Adipose tissue (tissue), 3 donors: ENCODE measurements at regions not wholly inside any gene's neighbourhood (a gene's known extent, or its start where the extent isn't known, plus 50 kb on each side); places are given as distances from the start of the nearest gene placed in this dataset.
"Not testable (repeated sequence)": the region's sequence is repeated elsewhere in the genome, so short reads cannot be mapped to it uniquely, and the experiment has no call there.

Experiments
- H3K27ac ChIP-seq: one replicate; pipeline ENCODE4 v1.5.1; 2013; ENCODE audit warnings: low read depth, low read length
- WGBS, 3 donors: extraction: QIAGEN DNeasy Blood & Tissue Kit; methylation state at CpG; one replicate each; pipeline ENCODE4 v1.1.7; 2013; 5-methylcytosine and 5-hydroxymethylcytosine counted together
- donor health status: healthy with polysubstance abuse.
- donor health status: Bipolar disorder and iron deficiency.
- donor health status: healthy.

DNA sequence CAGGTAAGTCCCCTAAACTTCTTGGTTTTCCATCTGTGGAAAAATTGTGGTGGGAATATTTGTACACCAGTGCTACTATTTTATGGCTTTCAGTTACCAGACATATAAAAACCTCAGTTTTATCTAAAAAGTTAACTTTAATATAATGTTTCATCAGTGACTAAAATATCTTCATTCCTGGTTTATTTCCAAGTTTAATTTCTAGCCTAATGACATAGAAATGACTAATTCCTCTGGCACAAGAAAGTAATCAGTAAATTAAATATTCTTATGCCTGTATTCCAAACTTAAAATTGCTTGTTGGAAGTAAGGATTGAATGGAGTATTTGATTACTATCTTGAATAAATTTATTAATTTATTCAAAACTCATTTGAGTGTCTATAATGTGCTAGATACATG is 757.0 kb downstream of the CDH11 start:
- no peak overlapping the region for H3K27ac ChIP-seq

DNA sequence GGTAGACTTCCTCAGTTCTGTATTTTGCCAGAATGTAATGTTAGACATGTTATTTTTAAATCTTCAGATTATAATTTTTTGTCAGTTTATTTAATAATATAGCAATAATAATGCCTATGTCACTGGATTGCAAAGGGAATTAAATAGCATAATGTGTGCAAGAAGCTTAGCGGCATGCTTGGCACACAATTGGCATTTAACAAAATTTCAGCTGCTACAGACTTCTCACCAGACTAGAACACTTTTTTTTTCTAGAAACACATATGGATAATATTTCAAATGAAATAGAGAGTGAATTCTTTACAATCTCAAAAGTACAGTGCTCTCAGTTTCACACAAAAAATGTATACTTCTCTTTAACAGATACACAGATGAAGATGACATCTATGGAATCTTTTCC is 757.4 kb downstream of the CDH11 start:
- 97 to 100% (median 97%) methylated on average over 1 of the region's 1 CpG for WGBS, 3 donors

DNA sequence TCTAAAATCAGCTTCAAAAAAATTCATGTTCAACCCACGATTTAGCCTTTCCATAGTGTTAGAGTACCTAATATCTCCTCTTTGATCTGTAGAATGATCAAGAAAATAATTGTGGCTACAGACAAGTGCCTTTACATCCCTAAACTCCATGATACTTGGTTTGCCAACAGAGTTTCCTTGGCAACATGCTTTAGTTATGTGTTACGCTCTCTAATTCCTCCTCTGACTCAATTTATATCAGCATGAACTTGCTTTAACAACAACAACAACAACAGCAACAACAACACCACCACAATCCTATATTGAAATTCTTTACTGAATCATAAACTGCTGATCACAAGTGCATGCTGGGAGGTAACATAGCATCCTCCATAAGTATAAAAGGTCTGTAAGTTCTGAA is 757.8 kb downstream of the CDH11 start:
- 80 to 93% (median 83%) methylated on average over 2 of the region's 2 CpGs for WGBS, 3 donors
- no peak overlapping the region for H3K27ac ChIP-seq

More for the DNA sequence above, 757.4 kb downstream of the CDH11 start:
- H3K27ac ChIP-seq, result no peak overlapping the region

DNA sequence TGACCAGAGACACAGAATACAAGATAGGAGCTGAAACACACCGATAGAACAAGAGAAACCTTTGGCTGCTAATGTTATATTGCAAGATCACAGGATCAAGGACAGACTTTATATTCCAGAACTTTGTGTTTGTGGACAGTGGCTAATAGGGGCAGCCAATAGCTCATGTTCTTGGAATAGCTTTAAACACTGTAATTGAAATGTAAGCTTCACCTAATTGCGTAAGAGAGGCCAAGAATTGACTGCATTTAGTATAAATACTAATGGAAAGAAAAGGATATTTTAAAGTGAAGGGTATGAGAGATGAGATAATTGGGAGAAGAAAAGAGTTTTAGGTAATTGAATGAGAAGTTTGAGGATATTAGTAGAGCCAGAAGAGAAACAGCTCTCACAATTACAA is 758.8 kb downstream of the CDH11 start:
- WGBS, 3 donors, result 75 to 86% (median 79%) methylated on average over 2 of the region's 2 CpGs
- H3K27ac ChIP-seq, result no peak overlapping the region

GRCh38 chr16:64362193-64362592 is 759.7 kb downstream of the CDH11 start:
- H3K27ac ChIP-seq, result no peak overlapping the region
- WGBS, 3 donors, result 57 to 75% (median 59%) methylated on average over 2 of the region's 2 CpGs

DNA sequence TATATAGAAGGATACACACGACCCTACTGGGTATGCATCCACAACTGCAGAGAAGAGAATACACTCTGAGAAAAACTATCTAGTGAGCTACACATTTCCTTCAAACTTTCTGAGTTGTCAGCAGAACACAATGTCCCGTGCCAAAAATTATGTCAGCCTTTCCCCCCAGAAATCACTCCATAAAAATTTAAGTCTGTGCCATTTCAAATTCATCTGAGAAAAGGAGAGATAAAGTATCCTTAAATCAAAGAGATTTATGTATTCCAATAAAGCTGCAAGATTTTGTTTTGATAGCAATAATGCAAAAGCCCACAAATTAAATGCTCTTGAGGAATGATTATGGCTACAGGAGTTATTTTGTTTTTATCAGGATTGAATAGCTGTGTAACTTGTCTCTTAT is 760.1 kb downstream of the CDH11 start:
- H3K27ac ChIP-seq, result no peak overlapping the region
- 53 to 69% (median 61%) methylated on average over 2 of the region's 2 CpGs for WGBS, 3 donors

DNA sequence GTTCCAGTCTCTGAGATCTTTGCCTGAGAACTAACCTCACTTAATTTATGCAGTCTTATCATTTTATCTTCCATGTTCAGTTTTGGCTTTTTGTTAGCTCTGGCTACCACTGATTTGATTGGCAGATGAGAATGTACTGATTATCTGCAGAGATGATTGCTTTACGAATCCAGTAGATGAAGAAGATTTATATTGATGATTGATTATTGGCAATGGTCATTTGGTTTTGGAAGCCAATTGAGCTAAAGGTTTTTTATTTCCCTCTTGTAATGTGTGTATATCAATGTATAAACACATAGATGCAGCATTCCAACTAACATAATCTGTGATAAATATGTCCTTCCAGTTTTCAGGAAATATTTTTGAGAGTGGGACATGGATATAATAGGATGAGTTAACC is 763.6 kb downstream of the CDH11 start:
- H3K27ac ChIP-seq, result no peak overlapping the region
- 82 to 86% (median 86%) methylated on average over 1 of the region's 1 CpG for WGBS, 3 donors

- WGBS, 3 donors, result 58 to 88% (median 59%) methylated on average over 1 of the region's 1 CpG
Observed at GRCh38 chr16:64356267-64356666, 765.6 kb downstream of the CDH11 start.

GRCh38 chr16:64352246-64352645 is 769.6 kb downstream of the CDH11 start:
- H3K27ac ChIP-seq, result no peak overlapping the region
- WGBS, 3 donors, result 96 to 100% (median 100%) methylated on average over 1 of the region's 1 CpG

More at GRCh38 chr16:64356267-64356666, 765.6 kb downstream of the CDH11 start:
- H3K27ac ChIP-seq, result no peak overlapping the region

- H3K27ac ChIP-seq, result no peak overlapping the region
- 64 to 86% (median 75%) methylated on average over 1 of the region's 1 CpG for WGBS, 3 donors
Observed at GRCh38 chr16:64351121-64351520, 770.7 kb downstream of the CDH11 start.

DNA sequence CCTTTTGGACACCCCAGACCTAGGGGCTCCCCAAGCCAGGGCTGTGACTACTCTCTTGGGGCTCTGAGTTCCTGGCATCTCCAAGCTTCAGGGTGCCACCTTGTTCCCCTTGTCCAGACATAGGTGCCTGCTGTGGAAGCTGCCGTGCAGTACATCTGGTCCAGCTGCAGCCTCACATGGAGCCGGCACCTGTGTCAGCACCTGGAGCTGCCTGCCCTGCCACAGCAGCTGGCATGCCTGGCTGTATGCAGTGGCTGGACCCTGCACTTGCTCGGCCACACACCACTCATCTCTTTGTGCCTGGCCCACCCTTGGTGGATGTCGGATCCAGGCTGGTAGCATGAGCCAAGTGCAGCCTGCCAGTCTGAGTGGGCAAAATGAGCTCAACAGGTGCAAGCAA is 775.8 kb downstream of the CDH11 start:
- H3K27ac ChIP-seq, result no peak overlapping the region
- 87 to 99% (median 89%) methylated on average over 4 of the region's 4 CpGs for WGBS, 3 donors

- H3K27ac ChIP-seq, result no peak overlapping the region
- 86 to 94% (median 92%) methylated on average over 6 of the region's 6 CpGs for WGBS, 3 donors
Observed at GRCh38 chr16:64345142-64345541, 776.7 kb downstream of the CDH11 start.

DNA sequence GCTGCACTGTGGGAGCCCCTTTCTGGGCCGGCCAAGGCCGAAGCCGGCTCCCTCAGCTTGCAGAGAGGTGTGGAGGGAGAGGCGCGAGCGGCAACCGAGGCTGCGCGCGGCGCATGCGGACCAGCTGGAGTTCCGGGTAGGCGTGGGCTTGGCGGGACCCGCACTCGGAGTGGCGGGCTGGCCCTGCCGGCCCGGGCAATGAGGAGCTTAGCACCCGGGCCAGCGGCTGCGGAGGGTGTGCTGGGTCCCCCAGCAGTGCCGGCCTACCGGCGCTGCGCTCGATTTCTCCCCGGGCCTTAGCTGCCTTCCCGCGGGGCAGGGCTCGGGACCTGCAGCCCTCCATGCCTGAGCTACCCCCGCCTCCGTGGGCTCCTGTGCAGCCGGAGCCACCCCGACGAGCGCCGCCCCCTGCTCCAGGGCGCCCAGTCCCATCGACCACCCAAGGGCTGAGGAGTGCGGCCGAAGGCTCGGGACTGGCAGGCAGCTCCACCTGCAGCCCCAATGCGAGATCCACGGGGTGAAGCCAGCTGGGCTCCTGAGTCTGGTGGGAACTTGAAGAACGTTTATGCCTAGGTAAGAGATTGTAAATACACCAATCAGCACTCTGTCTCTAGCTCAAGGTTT is 777.9 kb downstream of the CDH11 start:
- 93 to 97% (median 95%) methylated on average over 41 to 47 of the region's 47 CpGs for WGBS, 3 donors
- H3K27ac ChIP-seq, result not testable (repeated sequence)

DNA sequence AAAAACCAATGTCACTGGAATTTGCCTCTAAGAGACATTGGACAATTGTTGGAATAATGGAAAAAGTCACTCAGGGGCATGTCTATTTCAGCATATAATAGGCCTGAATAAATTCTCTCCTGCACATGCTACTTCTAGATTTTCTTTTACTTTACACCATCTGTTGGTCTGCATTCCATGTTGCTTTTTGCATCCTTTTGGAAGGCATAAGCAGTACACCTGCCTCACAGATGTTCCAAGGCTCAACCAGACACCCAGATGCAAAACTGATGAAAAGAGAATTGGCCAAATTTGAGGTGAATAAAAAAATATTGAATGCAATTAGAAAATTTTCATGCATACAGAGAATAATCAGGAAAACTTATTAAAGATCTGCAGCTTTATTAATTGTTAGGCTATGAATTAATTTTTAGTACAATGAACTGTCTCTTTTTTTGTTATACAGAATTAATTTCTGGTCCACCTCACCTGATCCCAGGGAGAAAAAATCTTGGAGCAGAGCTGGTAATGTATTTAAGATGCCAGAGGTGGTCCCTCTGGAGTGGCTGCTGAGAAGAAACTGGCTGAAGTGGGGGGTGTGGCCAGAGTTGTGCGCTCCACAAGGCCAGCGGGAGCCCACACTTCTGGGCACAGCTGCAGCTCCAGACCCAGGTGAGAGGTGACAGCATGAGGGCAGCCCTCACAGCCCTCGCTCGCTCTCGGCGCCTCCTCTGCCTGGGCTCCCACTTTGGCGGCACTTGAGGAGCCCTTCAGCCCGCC is 778.6 kb downstream of the CDH11 start:
- no peak overlapping the region for H3K27ac ChIP-seq
- 89 to 94% (median 91%) methylated on average over 7 to 8 of the region's 8 CpGs for WGBS, 3 donors

- not testable (repeated sequence) for H3K27ac ChIP-seq
- WGBS, 3 donors, result 80 to 84% (median 80%) methylated on average over 1 of the region's 1 CpG
Observed at GRCh38 chr16:64341336-64341735, 780.5 kb downstream of the CDH11 start.

- no peak overlapping the region for H3K27ac ChIP-seq
- 66 to 80% (median 74%) methylated on average over 4 of the region's 4 CpGs for WGBS, 3 donors
Observed at GRCh38 chr16:64339052-64339770, 782.7 kb downstream of the CDH11 start.

DNA sequence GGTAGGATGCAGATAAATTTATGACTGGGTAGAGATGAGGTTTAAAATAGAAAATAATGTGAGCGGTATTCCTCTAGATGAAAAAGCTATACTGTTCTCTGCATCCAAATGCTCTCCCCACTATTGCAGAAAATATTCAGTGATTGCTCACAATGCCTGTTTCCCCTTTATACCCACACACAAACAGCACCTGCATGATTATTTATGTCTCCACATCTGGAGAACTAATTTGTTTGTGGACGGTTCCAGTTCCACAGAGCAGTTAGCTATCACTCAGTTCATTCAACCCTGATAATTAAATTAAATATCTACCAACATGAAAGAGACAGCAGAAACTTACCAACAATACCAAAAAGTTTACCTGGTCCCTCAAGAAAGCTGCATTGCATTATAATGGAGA is 800.0 kb downstream of the CDH11 start:
- 77 to 92% (median 78%) methylated on average over 2 of the region's 2 CpGs for WGBS, 3 donors
- H3K27ac ChIP-seq, result no peak overlapping the region

DNA sequence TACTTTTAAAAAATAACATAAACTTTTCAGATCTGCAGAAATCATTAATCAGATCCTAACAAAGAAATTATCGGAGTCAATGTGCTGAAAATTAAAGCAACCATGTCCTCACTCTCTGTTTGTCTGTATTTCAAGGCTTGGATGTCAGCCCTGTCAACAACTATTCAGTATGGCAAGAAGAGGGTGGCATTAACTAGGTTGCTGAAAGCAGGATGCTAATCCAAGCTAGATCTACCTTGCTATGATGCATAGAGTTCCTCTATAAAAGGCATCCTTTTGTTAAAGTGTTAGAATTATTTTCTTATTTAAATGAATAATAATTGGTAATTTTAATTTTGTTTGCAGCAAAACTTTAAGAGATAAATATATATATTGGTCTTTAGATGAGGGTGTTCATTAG is 800.8 kb downstream of the CDH11 start:
- WGBS, 3 donors, result 68 to 82% (median 70%) methylated on average over 1 of the region's 1 CpG

GRCh38 chr16:64317601-64318000 is 804.3 kb downstream of the CDH11 start:
- H3K27ac ChIP-seq, result no peak overlapping the region
- 85 to 100% (median 91%) methylated on average over 1 of the region's 1 CpG for WGBS, 3 donors

More for the DNA sequence above, 800.8 kb downstream of the CDH11 start:
- no peak overlapping the region for H3K27ac ChIP-seq
